HuH-7 (cell line): ENCODE measurements at regions not wholly inside any gene's neighbourhood (a gene's known extent, or its start where the extent isn't known, plus 50 kb on each side); places are given as distances from the start of the nearest gene placed in this dataset.

Experiments
- DNase-seq: peaks from one replicate; pipeline ENCODE4 v3.0.0; 2011; ENCODE audit warnings: low spot score

DNA sequence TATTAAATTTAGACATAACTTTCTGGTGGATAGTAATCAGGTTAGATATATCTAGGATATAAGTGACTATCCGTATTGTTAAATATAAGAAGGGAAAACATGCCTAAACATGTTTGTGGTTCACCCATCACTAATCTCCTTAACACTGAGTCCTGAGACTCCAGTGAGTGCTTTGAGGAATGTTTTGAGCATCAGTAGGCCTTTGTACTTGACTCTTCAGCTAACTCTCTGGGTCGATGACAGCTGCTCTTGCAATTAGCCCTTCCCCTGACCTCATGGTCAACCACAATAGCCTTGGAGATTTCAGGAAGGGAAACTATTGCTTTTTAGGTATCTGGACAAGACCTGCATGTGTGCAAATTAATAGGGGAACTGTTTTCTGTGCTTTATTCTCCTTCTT lies 716.8 kb downstream of the EPHA4 start:
- no peak for DNase-seq

DNA sequence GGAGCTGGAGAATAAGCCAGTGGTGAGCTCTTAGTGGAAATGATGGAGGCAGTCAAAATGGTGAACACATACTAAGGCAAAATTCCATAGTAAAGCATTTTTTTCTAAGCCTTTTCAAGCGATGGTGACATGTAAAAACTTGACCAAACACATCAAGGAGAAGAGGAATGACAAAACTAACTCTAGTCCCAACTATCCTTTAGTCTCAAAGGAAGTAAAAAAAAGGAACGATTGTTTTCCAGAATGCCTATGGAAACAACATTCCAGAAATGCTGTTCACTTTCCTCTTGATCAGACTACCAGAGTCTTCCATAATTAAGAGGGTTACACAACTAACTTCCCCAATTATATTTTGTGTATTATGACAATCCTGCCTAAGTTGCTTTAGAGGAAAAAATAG lies 715.6 kb downstream of the EPHA4 start:
- no peak for DNase-seq

DNA sequence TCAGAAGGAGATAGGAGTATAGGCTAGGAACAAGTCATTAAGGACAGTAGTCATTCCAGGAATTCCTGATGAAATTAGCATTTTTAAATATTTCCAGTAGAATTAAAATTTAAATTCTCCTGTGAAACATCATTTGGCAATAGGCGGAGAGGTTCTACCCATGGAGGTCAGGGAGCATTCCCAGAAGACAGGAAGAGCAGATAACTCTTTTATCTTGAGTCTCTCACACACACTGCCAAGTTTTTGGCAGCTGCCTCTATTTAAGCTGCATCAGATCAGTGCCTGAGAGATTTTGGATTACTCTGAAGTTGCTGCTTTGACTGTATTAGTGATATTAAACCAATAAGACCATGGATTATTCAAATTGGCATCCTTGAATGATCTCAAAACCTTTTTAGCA lies 714.7 kb downstream of the EPHA4 start:
- no peak for DNase-seq

DNA sequence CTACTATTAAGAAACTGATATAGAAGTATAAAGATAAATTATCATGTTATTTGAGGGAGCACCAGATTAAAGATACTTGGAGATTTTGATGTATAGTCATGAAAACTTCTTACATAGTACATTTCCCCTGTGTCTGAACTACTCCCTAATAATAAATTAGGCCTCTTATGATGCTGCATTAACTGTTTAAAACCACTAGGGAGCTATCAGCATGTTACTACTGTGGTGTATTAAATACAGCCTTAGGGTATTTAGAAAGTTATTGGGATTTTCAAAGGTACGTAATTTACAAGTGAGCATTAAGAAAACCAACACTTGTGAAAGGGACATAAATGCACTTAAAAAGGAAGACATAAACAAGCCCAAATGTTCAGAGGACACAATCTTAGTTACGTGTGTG lies 714.0 kb downstream of the EPHA4 start:
- DNase-seq, result no peak

DNA sequence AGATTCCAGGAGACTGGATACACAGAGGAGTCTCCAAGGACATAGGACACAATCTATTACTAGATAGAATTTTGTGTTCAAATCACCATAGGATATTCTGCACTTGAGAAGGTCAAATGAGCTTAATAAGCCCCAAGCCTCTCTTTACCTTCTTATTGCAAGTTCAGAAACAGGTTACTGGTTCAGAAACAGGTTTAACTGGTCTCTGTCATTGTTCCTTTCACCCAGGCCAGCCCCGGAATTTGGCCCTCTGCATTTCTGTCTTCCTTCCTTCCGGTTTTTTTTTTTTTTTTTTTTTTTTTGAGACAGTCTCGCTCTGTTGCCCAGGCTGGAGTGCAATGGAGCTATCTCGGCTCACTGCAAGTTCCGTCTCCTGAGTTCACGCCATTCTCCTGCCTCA lies 700.2 kb downstream of the EPHA4 start:
- no peak for DNase-seq

DNA sequence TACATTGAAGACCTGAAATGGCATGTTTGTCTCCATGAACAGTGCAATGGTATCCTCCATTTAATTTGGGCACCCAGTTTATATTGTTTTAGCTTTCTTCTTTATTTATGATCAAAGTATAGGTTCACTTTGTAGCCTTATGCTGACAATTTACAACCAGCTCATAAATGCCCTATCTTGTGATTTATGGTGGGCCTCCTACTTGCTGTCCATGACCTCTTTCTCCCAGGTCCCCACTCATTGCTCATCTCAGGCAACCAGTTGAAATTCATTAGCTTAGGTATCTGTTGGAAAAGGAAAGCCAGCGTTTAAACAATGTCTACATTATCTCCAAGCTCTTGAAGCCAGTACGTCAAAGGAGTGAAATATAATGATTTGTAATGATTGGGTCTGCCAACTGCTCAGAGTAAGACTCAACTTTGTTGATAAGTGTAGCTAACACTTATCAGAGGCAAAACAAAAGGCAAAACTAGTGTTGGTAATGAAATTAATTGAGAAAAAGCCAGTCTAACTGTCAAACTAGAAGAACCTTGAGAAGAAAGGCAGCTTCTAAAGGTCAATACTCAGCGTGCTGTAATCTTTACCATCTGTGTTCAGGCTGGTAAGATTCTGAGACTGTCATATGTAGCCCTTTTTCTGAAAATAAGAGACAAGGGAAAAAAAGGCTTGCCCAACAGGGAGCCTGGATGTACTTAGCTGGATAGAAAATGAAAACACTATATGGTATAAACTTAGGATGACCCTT lies 695.9 kb downstream of the EPHA4 start:
- no peak for DNase-seq

DNA sequence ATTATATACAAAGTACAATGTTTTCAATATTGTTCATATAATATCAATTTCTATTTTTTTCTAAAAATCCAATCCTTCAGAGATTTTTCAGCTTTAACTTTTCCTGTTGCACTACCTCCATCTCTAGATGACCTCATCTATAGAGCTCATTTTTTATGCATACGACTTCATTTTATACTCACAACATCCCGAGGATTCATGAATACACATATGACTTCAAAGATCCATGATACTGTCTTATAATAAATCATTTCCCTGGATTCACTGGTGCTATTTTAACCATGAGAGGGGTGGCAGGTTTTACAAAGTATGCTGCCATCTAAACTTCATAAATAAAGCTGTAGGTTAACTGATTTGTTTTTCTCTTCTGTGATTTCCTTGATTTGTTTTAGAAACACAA lies 694.6 kb downstream of the EPHA4 start:
- no peak for DNase-seq

DNA sequence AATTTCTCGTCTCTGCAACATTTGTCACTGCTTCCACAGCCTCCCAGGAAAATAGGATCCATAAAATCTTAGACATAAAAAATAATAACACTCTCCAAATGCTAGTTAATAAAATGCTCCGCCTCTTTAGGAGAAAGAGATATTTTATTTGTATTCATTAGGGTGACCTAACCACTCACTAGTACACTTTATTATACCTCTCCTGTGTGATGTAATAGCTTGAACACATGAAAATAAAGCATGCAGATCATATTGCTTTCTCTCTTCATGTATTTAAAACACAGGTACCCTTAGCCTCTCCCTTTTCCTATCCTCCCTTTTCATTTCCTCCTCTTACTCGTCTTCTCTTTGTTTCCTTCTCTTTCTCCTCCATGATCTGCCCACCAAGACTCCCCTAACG lies 694.2 kb downstream of the EPHA4 start:
- DNase-seq, result no peak

DNA sequence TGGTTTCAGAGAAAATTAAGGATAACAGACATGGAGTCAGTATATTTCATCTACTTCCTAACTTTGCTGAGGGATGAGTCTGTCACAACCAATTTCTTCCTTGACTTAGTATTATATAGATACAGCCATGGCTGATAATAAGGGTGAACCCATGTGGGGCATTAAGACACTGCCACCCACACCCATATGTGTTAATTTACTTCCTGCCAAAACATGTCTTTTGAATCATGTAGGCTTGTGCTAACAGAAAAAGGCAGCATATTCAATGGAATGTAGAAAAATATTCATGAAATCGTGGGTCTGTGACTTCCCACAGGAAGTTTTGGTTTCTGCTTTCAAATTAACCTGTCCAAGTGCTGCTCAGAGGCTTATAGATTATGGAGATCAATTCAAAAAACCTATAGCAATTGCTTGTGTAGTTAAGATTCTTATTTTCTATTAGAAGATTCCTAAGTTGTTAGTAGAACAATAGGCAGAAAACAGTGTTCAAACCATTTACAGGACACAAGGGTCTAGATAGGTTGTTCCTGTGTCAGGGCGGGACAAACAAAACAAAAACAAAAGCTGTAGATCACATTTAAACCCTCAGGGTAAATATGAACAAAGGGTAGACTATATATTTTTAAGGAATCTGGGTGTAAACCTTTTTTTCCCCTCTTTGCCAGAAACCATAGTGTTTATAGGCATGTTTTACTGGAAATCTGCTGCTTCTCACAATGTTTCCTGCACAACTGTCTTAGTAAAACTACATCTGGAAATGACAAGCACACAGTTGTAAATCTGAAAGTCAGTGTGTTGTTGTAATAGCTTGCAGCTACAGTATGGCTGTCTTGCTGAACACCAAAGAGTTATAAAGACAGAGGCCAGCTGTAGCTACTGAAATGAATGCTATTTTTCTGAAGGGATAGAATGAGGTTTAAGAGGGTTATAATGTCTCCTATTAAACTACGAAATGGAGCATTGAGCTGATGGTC lies 691.2 kb downstream of the EPHA4 start:
- DNase-seq, result no peak

DNA sequence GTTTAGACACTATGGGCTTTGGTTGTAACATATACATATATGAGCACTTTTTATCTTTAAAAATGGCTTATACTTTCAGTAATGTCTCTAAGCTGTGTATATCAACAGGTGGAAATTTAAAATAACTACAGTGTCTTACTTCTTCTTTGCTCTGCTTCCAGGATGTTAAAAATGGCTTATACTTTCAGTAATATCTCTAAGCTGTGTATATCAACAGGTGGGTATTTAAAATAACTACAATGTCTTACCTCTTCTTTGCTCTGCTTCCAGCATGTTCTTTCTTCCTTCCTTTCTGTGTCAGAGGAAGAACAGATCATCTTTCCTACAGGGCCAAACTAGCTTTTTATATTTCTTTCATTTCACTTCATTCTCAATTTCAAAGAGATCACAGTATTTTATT lies 689.6 kb downstream of the EPHA4 start:
- DNase-seq, result no peak

DNA sequence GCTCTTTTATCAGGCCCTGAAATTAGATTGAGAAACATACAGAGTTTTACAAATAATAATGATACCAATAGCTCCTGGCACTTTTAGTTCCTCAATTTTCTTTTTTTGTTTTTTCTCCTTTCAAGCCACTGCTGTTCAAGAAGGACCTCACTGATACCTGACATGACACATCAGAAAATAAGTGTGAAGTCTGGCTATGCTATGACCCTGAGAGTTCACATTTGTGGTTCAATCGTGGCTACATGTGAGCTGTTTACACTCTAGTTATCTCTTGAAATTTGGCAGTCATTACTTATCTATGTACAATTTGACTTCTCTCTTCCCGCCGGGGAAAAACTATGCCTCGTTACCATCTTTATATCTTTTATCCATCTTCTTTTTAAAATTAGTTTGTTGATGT lies 686.5 kb downstream of the EPHA4 start:
- DNase-seq, result no peak

DNA sequence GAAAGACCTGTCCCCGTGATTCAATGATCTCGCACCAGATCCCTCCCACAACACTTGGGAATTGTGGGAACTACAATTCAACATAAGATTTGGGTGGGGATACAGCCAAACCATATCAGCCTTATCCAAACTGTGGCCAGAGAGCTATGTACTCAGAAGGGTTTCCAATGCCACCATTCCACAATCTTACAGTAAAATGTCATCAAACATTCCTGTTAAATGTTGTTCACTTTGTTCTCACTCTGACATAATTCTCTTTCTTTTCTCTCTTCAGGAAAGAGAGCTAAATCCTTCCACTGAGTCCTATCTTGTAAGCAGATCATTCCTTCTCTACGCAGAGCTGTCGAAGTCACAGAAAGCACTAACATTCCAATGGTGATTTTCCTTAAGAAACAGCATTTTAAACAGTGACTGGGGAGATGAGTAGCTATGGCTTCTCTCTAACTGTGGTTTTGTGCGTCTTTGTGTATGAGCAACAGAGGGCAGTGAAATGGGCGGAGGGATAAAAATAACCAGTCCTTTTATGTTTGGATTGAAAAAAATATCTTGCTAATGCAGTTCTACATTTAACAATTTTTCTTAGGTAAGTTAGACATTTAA lies 684.7 kb downstream of the EPHA4 start:
- no peak for DNase-seq

DNA sequence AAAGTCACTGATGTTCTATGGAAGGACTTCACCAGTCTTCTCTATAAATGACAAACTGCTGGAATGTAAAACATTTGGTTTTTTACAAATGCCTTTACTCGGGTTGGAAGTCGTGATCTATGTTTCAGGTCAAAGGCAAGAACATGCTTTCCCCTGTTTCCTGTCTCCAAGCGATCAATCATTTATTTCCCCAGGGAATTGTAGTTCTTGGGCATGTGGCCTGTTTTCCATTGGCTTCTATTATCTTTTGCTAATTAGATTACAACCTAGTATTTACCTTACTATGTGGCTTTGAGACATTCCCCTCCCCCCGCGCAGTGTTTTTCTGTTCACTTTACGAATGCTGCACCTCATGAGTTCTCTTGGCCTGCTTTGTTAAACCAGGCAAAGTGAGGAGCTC lies 684.2 kb downstream of the EPHA4 start:
- DNase-seq, result no peak

DNA sequence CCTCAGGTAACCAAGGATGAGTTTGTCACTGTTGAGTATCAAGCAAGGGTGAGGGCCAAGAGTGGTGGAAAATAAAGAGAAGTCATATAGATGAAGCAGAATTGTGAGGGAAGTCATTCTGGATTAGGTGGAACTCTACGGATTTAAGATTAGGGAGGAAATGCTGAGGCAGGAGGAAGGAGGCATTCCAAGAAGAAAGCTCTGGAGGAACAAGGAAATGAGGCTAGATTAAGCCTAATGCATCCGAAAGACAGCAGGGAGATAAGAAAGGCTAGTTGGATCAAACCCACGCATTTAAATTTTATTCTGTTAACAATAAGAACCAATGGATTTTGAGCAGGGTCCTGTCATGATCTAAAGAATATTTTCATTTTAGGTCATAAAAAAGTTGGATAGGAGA lies 681.2 kb downstream of the EPHA4 start:
- DNase-seq, result no peak

DNA sequence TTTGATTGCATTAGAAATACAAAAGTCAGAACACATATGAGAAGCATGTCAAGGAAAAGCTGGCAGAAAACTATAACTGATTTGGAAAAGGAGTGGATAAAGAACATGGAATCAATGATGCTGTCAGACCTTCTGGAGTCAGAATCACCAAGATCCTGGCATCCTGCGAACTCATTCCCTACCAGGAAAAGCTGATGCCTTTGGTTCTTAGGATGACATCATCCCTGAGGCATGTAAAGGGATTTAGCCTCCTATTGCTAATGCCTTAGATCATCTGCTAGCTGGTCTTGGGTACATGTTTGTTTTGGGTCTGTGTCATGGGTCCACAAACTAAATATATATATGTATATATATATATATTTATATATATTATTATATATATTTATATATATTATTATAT lies 680.7 kb downstream of the EPHA4 start:
- no peak for DNase-seq

DNA sequence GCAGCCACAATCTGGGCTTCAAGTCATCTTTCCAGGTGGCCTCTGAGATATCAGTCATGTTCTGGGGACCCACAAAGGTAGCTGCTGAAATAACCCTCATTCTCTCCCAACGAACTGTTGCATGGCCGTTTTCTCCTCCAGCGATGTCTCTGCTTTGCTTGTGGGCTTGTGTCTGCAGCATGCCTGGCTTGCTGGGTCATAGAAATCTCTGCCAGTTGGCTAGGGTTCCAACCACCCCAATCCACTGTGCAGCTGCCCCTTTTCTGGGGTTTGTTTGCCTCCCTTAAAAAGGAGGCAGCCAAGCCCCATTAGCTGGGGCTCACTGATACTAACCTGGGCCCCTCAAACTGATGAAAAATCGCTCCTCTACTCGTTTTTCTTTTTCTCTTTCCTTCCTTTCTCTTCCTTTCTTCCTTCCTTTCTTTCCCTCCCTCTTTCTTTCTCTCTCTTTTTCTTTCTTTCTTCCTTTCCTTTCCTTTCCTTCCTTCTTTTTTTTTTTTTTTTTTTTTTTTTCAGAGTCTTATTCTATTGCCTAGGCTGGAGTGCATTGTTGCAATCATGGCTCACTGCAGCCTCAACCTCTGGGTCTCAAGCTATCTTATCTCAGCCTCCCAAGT lies 680.0 kb downstream of the EPHA4 start:
- DNase-seq, result no peak

DNA sequence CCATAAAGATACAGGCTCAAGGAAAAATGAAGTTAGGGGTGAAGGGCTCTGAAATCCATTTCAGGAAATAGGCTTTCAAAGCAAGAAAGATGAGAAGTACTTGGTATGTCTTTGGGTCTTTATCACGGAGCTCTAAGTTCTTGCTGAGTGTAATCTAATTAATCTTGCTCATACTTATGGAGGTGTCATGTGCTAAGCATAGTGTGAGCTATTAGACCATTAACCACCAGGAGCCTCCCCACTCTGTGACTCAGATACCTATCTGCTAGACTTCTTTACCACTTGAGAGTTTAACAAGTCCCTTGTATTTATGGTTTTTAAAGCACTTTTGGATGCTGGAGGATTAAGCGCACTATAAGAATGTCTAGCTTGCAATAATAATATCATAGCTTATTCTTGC lies 678.7 kb downstream of the EPHA4 start:
- no peak for DNase-seq

DNA sequence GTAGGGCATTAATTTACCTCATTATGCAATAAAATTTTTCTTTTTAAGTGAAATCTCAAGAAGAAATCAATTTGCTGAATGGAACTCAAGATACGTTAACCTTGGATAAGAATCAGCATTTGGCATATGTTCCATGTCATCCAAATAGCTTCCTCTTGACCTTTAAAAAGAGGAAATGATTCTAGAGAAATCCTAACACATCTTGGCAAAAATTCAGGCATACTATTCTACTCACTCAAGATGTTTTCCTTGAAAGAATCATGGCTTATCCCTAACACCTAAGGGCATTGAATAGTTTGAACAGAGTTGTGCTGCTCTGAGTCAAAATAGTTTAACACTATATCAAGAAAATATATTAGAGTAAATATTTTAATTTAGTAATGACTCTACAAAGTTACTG lies 678.0 kb downstream of the EPHA4 start:
- DNase-seq, result no peak

DNA sequence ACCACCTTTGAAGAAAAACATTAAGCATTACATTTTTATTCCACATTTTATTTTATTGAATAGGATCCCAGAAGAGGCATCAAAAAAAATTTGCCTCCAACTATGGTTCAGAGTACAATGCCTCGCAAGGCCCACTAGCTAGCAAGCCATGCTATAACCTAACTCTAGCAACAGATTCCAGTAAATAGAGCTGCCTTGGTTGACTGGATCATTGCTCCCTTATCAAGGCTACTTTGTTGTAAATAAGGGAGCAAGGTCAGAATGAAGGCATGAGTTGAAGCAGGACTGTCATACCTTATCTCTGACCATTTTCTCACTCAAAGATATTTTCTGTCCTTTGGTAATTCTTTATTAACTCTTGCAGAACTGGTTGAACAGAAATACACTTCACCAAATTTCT lies 672.6 kb downstream of the EPHA4 start:
- no peak for DNase-seq

DNA sequence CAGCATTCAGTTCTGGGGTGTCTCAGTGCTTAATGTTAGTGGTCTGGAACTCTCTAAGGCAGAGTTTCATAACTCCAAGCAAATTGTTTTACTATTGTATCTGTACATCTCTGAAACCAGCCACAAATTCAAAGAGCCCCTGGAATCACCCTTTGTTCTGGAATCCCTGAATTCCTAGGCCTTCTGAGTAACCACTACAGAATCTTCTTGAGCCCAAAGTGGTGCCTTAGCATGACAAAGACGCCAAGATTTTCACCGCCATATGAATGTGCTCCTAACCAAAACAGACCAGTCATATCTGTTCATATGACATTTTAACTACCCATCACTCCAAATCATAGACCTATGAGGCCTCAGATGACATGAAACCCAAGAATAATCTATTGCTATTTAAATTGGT lies 668.1 kb downstream of the EPHA4 start:
- DNase-seq, result no peak

DNA sequence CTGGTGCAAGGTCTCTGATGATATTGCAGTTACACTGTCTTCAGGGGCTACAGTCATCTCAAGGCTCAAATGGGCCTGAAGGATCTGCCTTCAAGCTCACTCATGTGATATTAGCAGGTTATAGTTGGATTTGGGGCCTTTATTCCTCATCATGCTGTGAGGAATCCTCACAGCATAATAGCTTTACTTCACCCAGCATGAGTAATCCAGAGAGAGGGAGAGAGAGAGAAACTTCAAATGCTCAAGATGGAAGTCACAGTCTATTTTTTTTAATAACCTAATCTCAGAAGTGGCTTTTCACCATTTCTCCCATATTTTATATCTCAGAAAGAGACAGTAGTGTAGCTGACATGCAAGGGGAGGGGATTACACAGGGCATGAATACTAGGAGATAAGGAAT lies 658.7 kb downstream of the EPHA4 start:
- DNase-seq, result no peak

DNA sequence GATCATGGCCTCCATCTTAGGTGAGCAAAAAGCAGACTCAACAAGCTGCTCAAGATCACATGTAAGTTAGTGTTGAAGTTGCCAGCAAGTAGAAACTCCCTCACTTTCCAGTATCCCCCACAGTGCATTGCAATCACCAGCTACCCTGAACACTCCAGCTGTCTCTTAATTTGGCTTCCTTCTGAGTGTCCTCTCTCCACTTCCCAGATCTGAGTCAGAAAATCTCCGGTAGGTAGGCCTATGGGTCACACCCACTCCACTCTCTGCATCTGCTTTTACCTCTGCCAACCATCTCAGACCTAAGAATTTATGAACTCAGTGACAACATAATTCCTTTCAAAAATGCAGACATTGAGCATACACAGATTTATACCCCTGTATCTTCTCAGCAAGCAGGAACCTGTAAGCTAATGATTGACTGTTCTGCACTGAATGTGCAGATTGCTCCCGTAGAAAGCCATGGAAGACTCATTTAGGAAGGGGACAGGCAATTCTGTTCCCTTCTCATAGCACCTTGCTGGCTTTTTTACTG lies 656.9 kb downstream of the EPHA4 start:
- DNase-seq, result no peak
